Kidney (tissue), 13 donors: ENCODE measurements at regions not wholly inside any gene's neighbourhood (a gene's known extent, or its start where the extent isn't known, plus 50 kb on each side); places are given as distances from the start of the nearest gene placed in this dataset.

Source experiments
- DNase-seq, 5 donors: peaks; one replicate each; pipeline ENCODE4 v3.0.0-alpha.2; 2013 to 2020
- FAIRE-seq: peaks from 2 replicates; lab custom pipeline; 2012; peaks lifted over from hg19 to GRCh38; lab: Jason Lieb, UNC
- H3K27ac ChIP-seq, 2 donors: one replicate each; pipeline ENCODE4 v1.7.0; 2013; ENCODE audit warnings: low read depth in 2 of 2, low read length in 2 of 2, inconsistent platforms in 1 of 2
- H3K27me3 ChIP-seq: one replicate; pipeline ENCODE4 v1.7.1; 2013; ENCODE audit warnings: low read length, inconsistent platforms; ENCODE audit not compliant: control insufficient read depth, insufficient read depth
- H3K36me3 ChIP-seq, 3 donors: one replicate each; pipeline versions ENCODE4 v1.7.0 to v1.7.1; 2013; ENCODE audit warnings: low read length in 3 of 3, control low read depth in 1 of 3, inconsistent platforms in 1 of 3; ENCODE audit not compliant: insufficient read depth in 3 of 3, control insufficient read depth in 2 of 3
- H3K4me1 ChIP-seq, 3 donors: one replicate each; pipeline versions ENCODE4 v1.7.0 to v1.7.1; 2013; ENCODE audit warnings: low read length in 3 of 3, inconsistent platforms in 1 of 3, low read depth in 1 of 3; ENCODE audit not compliant: control insufficient read depth in 2 of 3, insufficient read depth in 2 of 3
- H3K4me3 ChIP-seq, 3 donors: one replicate each; pipeline versions ENCODE4 v1.7.0 to v1.8.1; 2013; ENCODE audit warnings: low read length in 3 of 3, control low read depth in 1 of 3, inconsistent platforms in 1 of 3
- H3K9ac ChIP-seq, 3 donors: one replicate each; pipeline versions ENCODE4 v1.7.0 to v1.7.1; 2013; ENCODE audit warnings: low read length in 3 of 3, control low read depth in 1 of 3, inconsistent platforms in 1 of 3
- H3K9me3 ChIP-seq, 3 donors: one replicate each; pipeline versions ENCODE4 v1.7.0 to v1.7.1; 2013; ENCODE audit warnings: low read length in 3 of 3, control low read depth in 1 of 3, inconsistent platforms in 1 of 3; ENCODE audit not compliant: control insufficient read depth in 2 of 3, insufficient read depth in 1 of 3
- intact Hi-C: fragments of 100-400 bp; cut with DNase I; formaldehyde crosslinking; loops from one replicate; pipeline ENCODE4 v1.11.1; 2022
- TF ChIP-seq, protein P1 (sequence below): IDR thresholded peaks from 3 replicates; pipeline ENCODE4 v1.5.1; 2012; ENCODE audit warnings: mild to moderate bottlenecking, moderate library complexity, borderline replicate concordance; ENCODE audit not compliant: insufficient read depth; ENCODE audit errors: extremely low read depth
- donor health status: control.
- donor health status: control.
- donor health status: control.
- donor health status: control.
- donor health status: control.
- donor health status: DM: yes; HTN: yes; CAD: no.
- donor health status: Normal renal cell carcinoma (clear cell type).

DNA sequence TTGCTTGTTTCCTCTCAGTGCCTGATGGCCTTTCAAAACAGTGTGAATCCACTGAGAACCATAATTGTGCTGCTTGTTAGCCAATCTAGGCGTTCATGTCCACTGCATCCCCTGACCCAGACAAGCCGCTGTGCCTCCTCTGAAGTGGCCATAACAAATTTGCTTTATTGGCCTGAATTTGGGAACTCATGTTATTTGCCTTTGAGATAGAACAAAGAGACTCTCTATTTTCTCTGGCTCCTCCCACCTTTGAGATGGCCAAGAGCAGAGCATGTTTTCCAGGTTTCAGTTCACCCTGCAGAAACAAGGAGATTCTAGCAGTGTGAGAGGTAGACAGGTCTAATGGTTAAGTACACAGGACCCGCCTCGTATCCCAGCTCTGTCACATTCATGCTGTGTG lies 723.9 kb downstream of the MED13L start:
- H3K4me1 ChIP-seq = no peaks in the 10 kb centered on the region

DNA sequence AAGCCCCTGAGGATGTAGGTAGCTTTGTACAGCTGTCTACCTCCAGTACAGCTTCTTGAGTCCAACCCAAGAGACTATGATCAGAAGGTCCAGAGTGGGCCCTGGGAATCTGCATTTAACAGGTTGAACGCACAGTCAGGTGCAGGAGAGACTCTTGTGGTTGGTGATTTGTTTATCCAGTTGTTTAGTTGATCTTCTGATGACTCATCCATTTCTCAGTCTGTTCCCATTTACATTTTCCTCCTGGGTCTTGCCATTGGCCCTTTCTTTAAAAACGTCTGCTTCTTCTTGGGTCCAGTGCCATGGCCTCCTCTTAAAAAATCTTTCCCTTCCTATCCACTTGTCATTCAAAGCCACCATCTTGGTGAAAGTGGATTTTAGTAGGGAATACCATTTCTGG lies 734.2 kb downstream of the MED13L start:
- FAIRE-seq (no peak), DNase-seq (no peak)
- no peak overlapping the region for H3K9ac ChIP-seq
- intact Hi-C loops = no loop called here
- H3K4me3 ChIP-seq = no peak overlapping the region
- no peaks in the 10 kb centered on the region for H3K36me3 ChIP-seq
- no peaks in the 10 kb centered on the region for H3K27me3 ChIP-seq
- H3K27ac ChIP-seq = no peak overlapping the region
- peaks cover 0 to 7% (median 0%) of the 10 kb centered on the region in 3 donors for H3K9me3 ChIP-seq
- H3K4me1 ChIP-seq = no peaks in the 10 kb centered on the region
- TF ChIP-seq, protein P1, sequence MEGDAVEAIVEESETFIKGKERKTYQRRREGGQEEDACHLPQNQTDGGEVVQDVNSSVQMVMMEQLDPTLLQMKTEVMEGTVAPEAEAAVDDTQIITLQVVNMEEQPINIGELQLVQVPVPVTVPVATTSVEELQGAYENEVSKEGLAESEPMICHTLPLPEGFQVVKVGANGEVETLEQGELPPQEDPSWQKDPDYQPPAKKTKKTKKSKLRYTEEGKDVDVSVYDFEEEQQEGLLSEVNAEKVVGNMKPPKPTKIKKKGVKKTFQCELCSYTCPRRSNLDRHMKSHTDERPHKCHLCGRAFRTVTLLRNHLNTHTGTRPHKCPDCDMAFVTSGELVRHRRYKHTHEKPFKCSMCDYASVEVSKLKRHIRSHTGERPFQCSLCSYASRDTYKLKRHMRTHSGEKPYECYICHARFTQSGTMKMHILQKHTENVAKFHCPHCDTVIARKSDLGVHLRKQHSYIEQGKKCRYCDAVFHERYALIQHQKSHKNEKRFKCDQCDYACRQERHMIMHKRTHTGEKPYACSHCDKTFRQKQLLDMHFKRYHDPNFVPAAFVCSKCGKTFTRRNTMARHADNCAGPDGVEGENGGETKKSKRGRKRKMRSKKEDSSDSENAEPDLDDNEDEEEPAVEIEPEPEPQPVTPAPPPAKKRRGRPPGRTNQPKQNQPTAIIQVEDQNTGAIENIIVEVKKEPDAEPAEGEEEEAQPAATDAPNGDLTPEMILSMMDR = no peak

More for the DNA sequence above, 723.9 kb downstream of the MED13L start:
- DNase-seq (no peak), FAIRE-seq (no peak)
- Histone ChIP-seq H3K4me3 (no peak overlapping the region), H3K27ac (no peak overlapping the region), H3K36me3 (no peaks in the 10 kb centered on the region), H3K9me3 (no peaks in the 10 kb centered on the region), H3K27me3 (no peaks in the 10 kb centered on the region), H3K9ac (no peak overlapping the region)
- intact Hi-C loops = no loop called here
- TF ChIP-seq, protein P1 = no peak

DNA sequence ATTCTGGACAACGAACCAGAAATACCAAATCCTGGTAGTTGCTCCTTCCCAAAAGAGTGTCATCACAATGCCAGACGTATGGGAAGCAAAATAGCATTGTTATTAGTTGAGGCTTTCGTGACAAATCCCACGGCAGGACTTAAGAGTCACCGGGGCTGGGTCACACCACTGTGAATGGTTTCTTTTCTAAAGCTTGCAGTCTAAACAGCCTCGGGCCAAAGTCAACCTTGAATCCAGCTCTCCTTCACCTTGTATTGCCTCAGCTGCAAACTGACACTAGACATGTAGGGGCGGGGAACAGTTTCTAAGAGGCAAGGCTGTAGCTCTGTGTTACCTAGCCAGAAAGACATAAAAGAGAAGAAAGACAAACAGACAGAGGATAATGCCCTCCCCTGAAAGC lies 734.8 kb downstream of the MED13L start:
- Histone ChIP-seq H3K9me3 (peaks cover 0 to 10% (median 0%) of the 10 kb centered on the region in 3 donors), H3K4me3 (no peak overlapping the region), H3K9ac (no peak overlapping the region), H3K27ac (no peak overlapping the region), H3K27me3 (no peaks in the 10 kb centered on the region), H3K4me1 (no peaks in the 10 kb centered on the region), H3K36me3 (no peaks in the 10 kb centered on the region)
- FAIRE-seq (no peak), DNase-seq (no peak)
- TF ChIP-seq, protein P1 = no peak
- intact Hi-C loops = no loop called here

DNA sequence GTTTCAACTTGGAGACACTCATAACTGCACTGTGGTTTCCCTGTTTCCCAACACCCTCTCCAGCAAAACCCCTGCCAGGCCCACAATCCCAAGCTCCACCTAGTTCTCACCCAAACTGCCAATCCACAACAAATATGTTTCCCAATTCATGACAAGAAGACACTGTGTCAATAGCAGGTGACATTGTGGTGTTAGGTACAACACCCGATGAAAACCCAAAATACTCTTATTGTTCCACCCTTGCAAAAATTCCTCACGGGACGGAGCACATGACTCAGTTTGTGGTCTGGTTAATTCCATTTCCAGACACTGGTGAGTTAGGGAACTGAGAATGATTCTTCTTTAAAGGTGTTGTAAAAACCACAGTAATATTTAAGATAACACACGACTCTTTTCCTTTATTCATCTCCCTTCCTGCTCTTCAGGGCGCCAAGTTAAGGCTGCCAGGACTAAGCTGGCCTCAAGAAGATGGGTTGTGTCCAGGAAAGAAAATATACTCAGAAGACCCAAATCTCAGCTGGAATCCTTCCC lies 735.5 kb downstream of the MED13L start:
- intact Hi-C loops = no loop called here
- Histone ChIP-seq H3K9me3 (peaks cover 0 to 11% (median 0%) of the 10 kb centered on the region in 3 donors), H3K9ac (no peak overlapping the region), H3K36me3 (no peaks in the 10 kb centered on the region), H3K27ac (no peak overlapping the region), H3K4me1 (no peaks in the 10 kb centered on the region), H3K27me3 (no peaks in the 10 kb centered on the region), H3K4me3 (no peak overlapping the region)
- TF ChIP-seq, protein P1 = no peak
- FAIRE-seq (no peak), DNase-seq (no peak)
